ENCODE measurements at regions not wholly inside any gene's neighbourhood (a gene's known extent, or its start where the extent isn't known, plus 50 kb on each side); places are given as distances from the start of the nearest gene placed in this dataset.
"Not testable (repeated sequence)": the region's sequence is repeated elsewhere in the genome, so short reads cannot be mapped to it uniquely, and the experiment has no call there.

GRCh38 chr1:72371259-72372035, 89.1 kb upstream of the NEGR1 start:
- no peaks in the 10 kb centered on the region for H3K27me3 ChIP-seq (replicated peaks; ENCODE audit: control insufficient read depth, insufficient read depth, low read length)
- no peak for DNase-seq (ENCODE audit: extremely low read depth, insufficient read length)
- no peak for TF ChIP-seq CTCF (IDR thresholded peaks at IDR 0.05; ENCODE audit: insufficient read depth, low read length, poor library complexity, severe bottlenecking)
- no peaks in the 10 kb centered on the region for H3K36me3 ChIP-seq (ENCODE audit: control insufficient read depth, insufficient read depth, low read length)
- no peak overlapping the region for H3K4me3 ChIP-seq (replicated peaks; ENCODE audit: low read depth, low read length)

GRCh38 chr1:72370836-72371235, 88.5 kb upstream of the NEGR1 start:
- not testable (repeated sequence) for DNase-seq (ENCODE audit: extremely low read depth, insufficient read length); H3K27me3 ChIP-seq (replicated peaks; ENCODE audit: control insufficient read depth, insufficient read depth, low read length); H3K4me3 ChIP-seq (replicated peaks; ENCODE audit: low read depth, low read length); H3K36me3 ChIP-seq (ENCODE audit: control insufficient read depth, insufficient read depth, low read length)

DNA sequence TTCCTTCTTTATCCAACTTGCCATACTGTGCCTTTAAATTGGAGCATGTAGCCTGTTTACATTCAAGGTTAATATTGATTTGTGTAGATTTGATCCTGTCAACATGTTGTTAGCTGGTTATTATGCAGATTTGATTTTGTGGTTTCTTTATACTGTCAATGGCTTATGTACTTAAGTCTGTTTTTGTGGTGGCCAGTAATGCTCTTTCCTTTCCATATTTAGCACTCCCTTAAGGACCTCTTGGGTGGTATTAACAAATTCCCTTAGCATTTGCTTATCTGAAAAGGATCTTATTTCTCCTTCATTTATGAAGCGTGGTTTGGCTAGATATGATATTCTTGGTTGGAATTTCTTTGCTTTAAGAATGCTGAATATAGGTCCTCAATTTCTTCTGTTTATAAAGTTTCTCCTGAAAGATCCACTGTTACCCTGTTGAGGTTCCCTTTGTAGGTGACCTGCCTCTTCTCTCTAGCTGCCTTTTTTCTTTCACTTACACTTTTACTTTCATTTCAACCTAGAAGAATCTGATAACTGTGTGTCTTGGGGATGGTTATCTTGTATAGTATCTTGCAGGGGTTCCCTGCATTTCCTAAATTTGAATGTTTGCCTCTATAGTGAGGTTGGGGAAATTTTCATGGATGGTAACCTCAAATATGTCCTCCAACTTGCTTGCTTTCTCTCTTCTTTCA, 86.9 kb upstream of the NEGR1 start:
- no peaks in the 10 kb centered on the region for H3K27me3 ChIP-seq (replicated peaks; ENCODE audit: control insufficient read depth, insufficient read depth, low read length)
- no peak overlapping the region for H3K4me3 ChIP-seq (replicated peaks; ENCODE audit: low read depth, low read length)
- H3K36me3 ChIP-seq (ENCODE audit: control insufficient read depth, insufficient read depth, low read length) = no peaks in the 10 kb centered on the region
- TF ChIP-seq CTCF (IDR thresholded peaks at IDR 0.05; ENCODE audit: insufficient read depth, low read length, poor library complexity, severe bottlenecking) = no peak
- no peak for DNase-seq (ENCODE audit: extremely low read depth, insufficient read length)

DNA sequence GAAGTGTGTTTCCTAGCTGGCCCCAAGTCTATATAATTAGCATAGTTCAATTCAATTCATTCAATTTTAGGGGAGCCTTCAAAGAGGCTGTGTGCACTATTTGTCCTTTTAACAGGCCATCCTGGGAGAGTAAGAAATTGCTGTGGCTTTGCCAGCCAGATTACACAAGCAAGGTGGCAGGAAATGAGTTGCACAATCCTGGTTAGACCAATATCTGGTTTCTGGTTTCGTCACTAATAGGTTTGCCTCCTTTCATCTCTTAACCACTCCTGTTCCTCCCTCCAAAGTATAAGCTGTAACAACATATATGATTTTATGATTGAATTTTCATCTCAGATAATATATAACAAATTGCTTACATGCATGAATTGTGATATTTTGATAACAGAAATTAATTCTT, 84.1 kb upstream of the NEGR1 start:
- no peak for DNase-seq (ENCODE audit: extremely low read depth, insufficient read length)
- no peak for TF ChIP-seq CTCF (IDR thresholded peaks at IDR 0.05; ENCODE audit: insufficient read depth, low read length, poor library complexity, severe bottlenecking)
- no peak overlapping the region for H3K4me3 ChIP-seq (replicated peaks; ENCODE audit: low read depth, low read length)
- no peaks in the 10 kb centered on the region for H3K27me3 ChIP-seq (replicated peaks; ENCODE audit: control insufficient read depth, insufficient read depth, low read length)
- no peaks in the 10 kb centered on the region for H3K36me3 ChIP-seq (ENCODE audit: control insufficient read depth, insufficient read depth, low read length)

DNA sequence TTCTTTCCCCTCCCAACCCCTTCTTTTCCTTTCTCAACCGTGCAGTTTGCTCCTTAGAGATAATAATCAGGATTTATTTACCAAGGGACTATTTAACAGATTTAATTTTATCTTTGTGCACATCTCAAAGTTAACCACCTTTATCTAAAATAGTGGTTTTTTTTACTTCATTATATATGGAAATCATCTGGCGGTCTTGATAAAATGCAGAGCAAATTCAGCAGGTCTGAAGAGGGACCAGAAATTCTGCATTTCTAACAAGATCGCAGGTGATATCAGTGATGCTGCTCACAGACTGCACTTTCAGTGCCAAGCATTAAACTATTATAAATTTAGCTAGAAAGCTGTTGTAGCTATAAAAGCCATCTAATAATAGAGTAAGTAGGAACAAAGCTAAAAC, 83.4 kb upstream of the NEGR1 start:
- Histone ChIP-seq H3K4me3 (replicated peaks; ENCODE audit: low read depth, low read length) (no peak overlapping the region), H3K27me3 (replicated peaks; ENCODE audit: control insufficient read depth, insufficient read depth, low read length) (no peaks in the 10 kb centered on the region), H3K36me3 (ENCODE audit: control insufficient read depth, insufficient read depth, low read length) (no peaks in the 10 kb centered on the region)
- DNase-seq (ENCODE audit: extremely low read depth, insufficient read length) = no peak
- TF ChIP-seq CTCF (IDR thresholded peaks at IDR 0.05; ENCODE audit: insufficient read depth, low read length, poor library complexity, severe bottlenecking) = no peak

- no peak for DNase-seq (ENCODE audit: extremely low read depth, insufficient read length)
- no peak for TF ChIP-seq CTCF (IDR thresholded peaks at IDR 0.05; ENCODE audit: insufficient read depth, low read length, poor library complexity, severe bottlenecking)
- H3K36me3 ChIP-seq (ENCODE audit: control insufficient read depth, insufficient read depth, low read length) = no peaks in the 10 kb centered on the region
- no peaks in the 10 kb centered on the region for H3K27me3 ChIP-seq (replicated peaks; ENCODE audit: control insufficient read depth, insufficient read depth, low read length)
- H3K4me3 ChIP-seq (replicated peaks; ENCODE audit: low read depth, low read length) = no peak overlapping the region
These were observed 80.2 kb upstream of the NEGR1 start for GRCh38 chr1:72362538-72362937.
